Activated T-cell treated with anti-CD3 and anti-CD28 coated beads, Interleukin-2, amount 50 U/mL, for 4 hours (primary cell): ENCODE measurements at regions not wholly inside any gene's neighbourhood (a gene's known extent, or its start where the extent isn't known, plus 50 kb on each side); places are given as distances from the start of the nearest gene placed in this dataset.
"Not testable (repeated sequence)": the region's sequence is repeated elsewhere in the genome, so short reads cannot be mapped to it uniquely, and the experiment has no call there.

Experiments used
- ATAC-seq, 2 donors: fragments of 200-7000 bp; cut with Tn5 transposase; one replicate each; pipeline ENCODE4 v1.10.0; 2021
- DNase-seq: peaks from one replicate; pipeline ENCODE4 v3.0.0-alpha.2; 2020
- H3K27me3 Mint-ChIP-seq: one replicate; pipeline ENCODE4 v1.8.0; 2021; ENCODE audit warnings: low read depth, mixed read lengths
- H3K36me3 Mint-ChIP-seq: one replicate; pipeline ENCODE4 v1.8.0; 2022; ENCODE audit warnings: mixed read lengths; ENCODE audit not compliant: insufficient read depth
- H3K4me1 Mint-ChIP-seq: one replicate; pipeline ENCODE4 v1.8.0; 2021; ENCODE audit warnings: low read depth, mixed read lengths
- H3K4me3 Mint-ChIP-seq: one replicate; pipeline ENCODE4 v1.8.0; 2021; ENCODE audit warnings: mild to moderate bottlenecking, moderate library complexity, mixed read lengths
- H3K9me3 Mint-ChIP-seq: one replicate; pipeline ENCODE4 v1.8.0; 2021; ENCODE audit warnings: mixed read lengths

GRCh38 chr11:98674390-98674789 is 346.4 kb upstream of the CNTN5 start:
- Mint-ChIP-seq H3K27me3 (no peaks in the 10 kb centered on the region), H3K4me1 (no peaks in the 10 kb centered on the region), H3K9me3 (peaks cover 17% of the 10 kb centered on the region), H3K4me3 (no peak overlapping the region), H3K36me3 (no peaks in the 10 kb centered on the region)
- DNase-seq (no peak), ATAC-seq (no peak)

GRCh38 chr11:98679673-98680072 is 341.1 kb upstream of the CNTN5 start:
- ATAC-seq = no peak
- H3K4me1 Mint-ChIP-seq = no peaks in the 10 kb centered on the region
- no peaks in the 10 kb centered on the region for H3K27me3 Mint-ChIP-seq
- H3K4me3 Mint-ChIP-seq = no peak overlapping the region
- no peak for DNase-seq
- no peaks in the 10 kb centered on the region for H3K36me3 Mint-ChIP-seq
- H3K9me3 Mint-ChIP-seq = peaks cover 14% of the 10 kb centered on the region

DNA sequence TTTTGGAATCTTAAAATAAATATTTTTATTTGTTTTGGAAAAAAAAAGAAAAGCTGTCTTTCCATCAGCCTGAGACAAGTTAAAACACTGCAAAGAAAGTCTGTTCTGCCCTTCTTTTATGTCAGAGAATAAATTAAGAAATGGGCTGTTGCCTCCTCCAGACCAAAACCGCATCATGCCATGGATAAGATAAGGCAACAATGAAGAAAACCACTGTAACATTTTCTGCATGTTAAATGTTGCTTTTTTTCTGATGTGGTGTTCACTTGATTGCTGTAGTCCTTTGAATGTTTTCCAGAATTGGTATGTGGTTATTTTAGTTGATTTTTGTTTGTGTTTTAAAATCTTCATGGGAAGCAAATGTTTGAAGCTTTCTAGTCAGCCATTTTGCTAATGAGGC is 319.2 kb upstream of the CNTN5 start:
- Mint-ChIP-seq H3K4me3 (no peak overlapping the region), H3K27me3 (no peaks in the 10 kb centered on the region), H3K9me3 (peaks cover 8% of the 10 kb centered on the region), H3K4me1 (no peaks in the 10 kb centered on the region), H3K36me3 (no peaks in the 10 kb centered on the region)
- no peak for DNase-seq
- ATAC-seq = no peak

GRCh38 chr11:98703779-98704556 is 316.8 kb upstream of the CNTN5 start:
- DNase-seq (no peak), ATAC-seq (no peak)
- H3K4me1 Mint-ChIP-seq = no peaks in the 10 kb centered on the region
- no peak overlapping the region for H3K4me3 Mint-ChIP-seq
- H3K27me3 Mint-ChIP-seq = no peaks in the 10 kb centered on the region
- H3K36me3 Mint-ChIP-seq = no peaks in the 10 kb centered on the region
- no peaks in the 10 kb centered on the region for H3K9me3 Mint-ChIP-seq

DNA sequence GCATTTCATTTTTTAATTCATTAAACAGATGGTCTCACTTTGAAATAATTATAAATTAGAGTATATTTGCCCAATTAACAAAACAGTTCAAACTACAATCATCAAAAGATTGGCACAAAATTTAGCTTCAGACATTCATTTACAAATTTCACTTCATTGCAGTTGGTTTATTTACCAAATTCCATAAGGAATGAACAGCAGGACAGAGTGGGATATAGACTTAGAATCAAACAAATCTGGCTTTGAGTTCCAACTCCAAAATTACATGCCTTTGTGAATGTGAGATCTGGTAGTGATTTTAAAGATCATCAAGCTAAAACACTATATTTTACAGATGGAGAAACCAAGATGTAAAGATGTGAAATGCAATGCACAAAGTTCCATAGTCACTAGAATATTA is 310.7 kb upstream of the CNTN5 start:
- Mint-ChIP-seq H3K4me3 (no peak overlapping the region), H3K9me3 (peaks cover 14% of the 10 kb centered on the region), H3K27me3 (no peaks in the 10 kb centered on the region), H3K4me1 (no peaks in the 10 kb centered on the region), H3K36me3 (no peaks in the 10 kb centered on the region)
- ATAC-seq = no peak
- no peak for DNase-seq

GRCh38 chr11:98710986-98711385 is 309.8 kb upstream of the CNTN5 start:
- Mint-ChIP-seq H3K9me3 (peaks cover 22% of the 10 kb centered on the region), H3K4me3 (no peak overlapping the region), H3K4me1 (no peaks in the 10 kb centered on the region), H3K36me3 (no peaks in the 10 kb centered on the region), H3K27me3 (no peaks in the 10 kb centered on the region)
- DNase-seq = no peak
- ATAC-seq = no peak

DNA sequence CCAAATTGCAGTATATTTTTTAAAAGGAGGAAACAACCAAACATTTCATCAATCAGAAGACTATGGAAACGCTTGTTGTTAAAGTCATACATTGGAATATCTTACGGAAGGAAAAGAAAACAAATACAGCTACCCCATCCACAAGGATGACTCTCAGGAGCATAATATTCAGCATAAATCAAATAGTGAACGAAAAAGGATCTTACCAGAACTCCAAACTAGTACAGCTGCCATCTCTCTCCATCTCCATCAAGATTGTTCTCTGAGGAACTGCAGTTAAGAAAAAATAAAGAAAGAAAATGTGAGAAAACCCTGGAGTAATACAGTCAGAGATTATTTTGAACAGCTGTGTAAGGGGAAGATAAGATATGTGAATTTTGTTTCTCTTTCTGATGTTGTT is 299.8 kb upstream of the CNTN5 start:
- no peaks in the 10 kb centered on the region for H3K27me3 Mint-ChIP-seq
- no peak for DNase-seq

GRCh38 chr11:98725471-98725870 is 295.3 kb upstream of the CNTN5 start:
- no peaks in the 10 kb centered on the region for H3K27me3 Mint-ChIP-seq
- DNase-seq = no peak
- H3K4me3 Mint-ChIP-seq = no peak overlapping the region
- peaks cover 19% of the 10 kb centered on the region for H3K9me3 Mint-ChIP-seq
- ATAC-seq = no peak
- H3K36me3 Mint-ChIP-seq = no peaks in the 10 kb centered on the region
- H3K4me1 Mint-ChIP-seq = no peaks in the 10 kb centered on the region

More for the DNA sequence above, 299.8 kb upstream of the CNTN5 start:
- no peaks in the 10 kb centered on the region for H3K4me1 Mint-ChIP-seq
- no peak overlapping the region for H3K4me3 Mint-ChIP-seq
- peaks cover 18% of the 10 kb centered on the region for H3K9me3 Mint-ChIP-seq
- no peak for ATAC-seq
- H3K36me3 Mint-ChIP-seq = no peaks in the 10 kb centered on the region

DNA sequence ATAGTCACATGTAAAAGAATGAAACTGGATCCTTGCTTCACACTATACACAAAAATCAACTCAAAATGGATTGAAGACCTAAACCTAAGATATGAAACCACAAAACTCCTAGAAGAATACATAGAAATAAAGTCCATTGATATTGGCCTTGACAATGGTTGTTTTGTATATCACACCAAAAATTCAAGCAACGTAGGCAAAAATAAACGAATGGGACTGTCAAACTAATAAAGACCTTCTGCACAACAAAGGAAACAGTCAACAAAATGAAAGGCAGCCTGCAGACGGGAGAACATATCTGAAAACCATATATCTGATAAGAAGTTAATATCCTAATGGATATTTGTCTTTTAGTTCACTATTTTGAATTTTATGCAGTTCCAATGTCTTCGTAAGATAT is 292.3 kb upstream of the CNTN5 start:
- H3K9me3 Mint-ChIP-seq = peaks cover 13% of the 10 kb centered on the region
- DNase-seq = no peak
- no peaks in the 10 kb centered on the region for H3K4me1 Mint-ChIP-seq
- no peak overlapping the region for H3K4me3 Mint-ChIP-seq
- no peaks in the 10 kb centered on the region for H3K36me3 Mint-ChIP-seq
- H3K27me3 Mint-ChIP-seq = no peaks in the 10 kb centered on the region
- no peak for ATAC-seq

- Mint-ChIP-seq H3K27me3 (no peaks in the 10 kb centered on the region), H3K36me3 (no peaks in the 10 kb centered on the region), H3K4me3 (no peak overlapping the region), H3K4me1 (no peaks in the 10 kb centered on the region), H3K9me3 (peaks cover 18% of the 10 kb centered on the region)
- ATAC-seq (no peak), DNase-seq (no peak)
These were observed 291.6 kb upstream of the CNTN5 start for GRCh38 chr11:98729118-98729517.

- no peak overlapping the region for H3K4me3 Mint-ChIP-seq
- DNase-seq (no peak), ATAC-seq (no peak)
- no peaks in the 10 kb centered on the region for H3K4me1 Mint-ChIP-seq
- H3K27me3 Mint-ChIP-seq = no peaks in the 10 kb centered on the region
- no peaks in the 10 kb centered on the region for H3K36me3 Mint-ChIP-seq
- peaks cover 9% of the 10 kb centered on the region for H3K9me3 Mint-ChIP-seq
These were observed 287.8 kb upstream of the CNTN5 start for GRCh38 chr11:98732947-98733346.

- not testable (repeated sequence) for ATAC-seq, H3K4me1 Mint-ChIP-seq, H3K36me3 Mint-ChIP-seq, H3K27me3 Mint-ChIP-seq, DNase-seq, H3K4me3 Mint-ChIP-seq, H3K9me3 Mint-ChIP-seq
These were observed 287.4 kb upstream of the CNTN5 start for GRCh38 chr11:98733378-98733777.

- Mint-ChIP-seq H3K27me3 (no peaks in the 10 kb centered on the region), H3K9me3 (peaks cover 9% of the 10 kb centered on the region), H3K4me1 (no peaks in the 10 kb centered on the region), H3K4me3 (no peak overlapping the region), H3K36me3 (no peaks in the 10 kb centered on the region)
- no peak for ATAC-seq
- no peak for DNase-seq
These were observed 286.1 kb upstream of the CNTN5 start for GRCh38 chr11:98734686-98735085.

DNA sequence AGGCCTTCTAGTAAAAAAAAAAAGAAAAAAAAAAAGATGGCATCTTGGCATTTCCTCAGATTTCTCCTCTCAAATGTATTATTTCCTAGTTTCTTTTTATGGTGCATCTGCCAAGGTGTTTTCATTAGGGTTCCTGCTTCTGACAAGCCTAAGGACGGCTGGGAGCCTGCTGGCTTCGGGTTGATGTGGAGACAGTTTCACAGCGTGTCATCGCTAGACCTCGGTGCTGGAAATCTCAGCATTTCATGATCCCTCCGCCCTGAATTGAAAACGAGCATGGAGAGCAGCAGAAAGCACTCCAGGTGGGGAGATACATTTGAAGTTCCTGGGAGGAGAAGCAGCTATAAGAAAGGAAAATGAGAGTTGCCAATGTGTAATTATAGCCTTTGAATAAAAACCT is 283.9 kb upstream of the CNTN5 start:
- no peak for ATAC-seq
- DNase-seq = no peak
- Mint-ChIP-seq H3K9me3 (peaks cover 9% of the 10 kb centered on the region), H3K36me3 (no peaks in the 10 kb centered on the region), H3K27me3 (no peaks in the 10 kb centered on the region), H3K4me3 (no peak overlapping the region), H3K4me1 (no peaks in the 10 kb centered on the region)

DNA sequence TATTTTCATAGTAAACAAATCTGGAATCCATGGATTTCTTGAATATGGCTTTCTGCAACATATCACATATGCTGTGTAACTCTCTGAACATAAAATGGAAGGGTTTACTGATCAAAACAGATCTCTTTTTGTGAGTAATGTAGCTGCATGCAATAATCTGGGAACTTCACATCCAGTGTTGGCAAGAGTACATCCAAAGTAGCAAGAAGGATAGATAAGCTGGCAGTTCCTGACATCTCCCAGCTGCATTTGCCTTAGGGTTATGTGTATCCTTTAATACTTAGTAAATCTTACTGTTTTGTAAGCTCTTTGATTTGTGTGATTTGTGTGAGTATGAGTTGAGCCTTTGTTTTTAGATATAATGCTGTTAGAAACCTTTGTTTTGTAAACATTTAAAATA is 280.4 kb upstream of the CNTN5 start:
- ATAC-seq (no peak), DNase-seq (no peak)
- peaks cover 4% of the 10 kb centered on the region for H3K9me3 Mint-ChIP-seq
- no peaks in the 10 kb centered on the region for H3K27me3 Mint-ChIP-seq
- H3K4me1 Mint-ChIP-seq = no peaks in the 10 kb centered on the region
- no peaks in the 10 kb centered on the region for H3K36me3 Mint-ChIP-seq
- no peak overlapping the region for H3K4me3 Mint-ChIP-seq
